ENCODE measurements at regions not wholly inside any gene's neighbourhood (a gene's known extent, or its start where the extent isn't known, plus 50 kb on each side); places are given as distances from the start of the nearest gene placed in this dataset.

- TF ChIP-seq, protein P1, sequence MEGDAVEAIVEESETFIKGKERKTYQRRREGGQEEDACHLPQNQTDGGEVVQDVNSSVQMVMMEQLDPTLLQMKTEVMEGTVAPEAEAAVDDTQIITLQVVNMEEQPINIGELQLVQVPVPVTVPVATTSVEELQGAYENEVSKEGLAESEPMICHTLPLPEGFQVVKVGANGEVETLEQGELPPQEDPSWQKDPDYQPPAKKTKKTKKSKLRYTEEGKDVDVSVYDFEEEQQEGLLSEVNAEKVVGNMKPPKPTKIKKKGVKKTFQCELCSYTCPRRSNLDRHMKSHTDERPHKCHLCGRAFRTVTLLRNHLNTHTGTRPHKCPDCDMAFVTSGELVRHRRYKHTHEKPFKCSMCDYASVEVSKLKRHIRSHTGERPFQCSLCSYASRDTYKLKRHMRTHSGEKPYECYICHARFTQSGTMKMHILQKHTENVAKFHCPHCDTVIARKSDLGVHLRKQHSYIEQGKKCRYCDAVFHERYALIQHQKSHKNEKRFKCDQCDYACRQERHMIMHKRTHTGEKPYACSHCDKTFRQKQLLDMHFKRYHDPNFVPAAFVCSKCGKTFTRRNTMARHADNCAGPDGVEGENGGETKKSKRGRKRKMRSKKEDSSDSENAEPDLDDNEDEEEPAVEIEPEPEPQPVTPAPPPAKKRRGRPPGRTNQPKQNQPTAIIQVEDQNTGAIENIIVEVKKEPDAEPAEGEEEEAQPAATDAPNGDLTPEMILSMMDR (IDR thresholded peaks at IDR 0.05): no peak
- no peak for TF ChIP-seq POLR2A (IDR thresholded peaks at IDR 0.05)
Measured at GRCh38 chr11:116300232-116300631, 472.6 kb downstream of the BUD13 start.
